ENCODE measurements at regions not wholly inside any gene's neighbourhood (a gene's known extent, or its start where the extent isn't known, plus 50 kb on each side); places are given as distances from the start of the nearest gene placed in this dataset.
"Not testable (repeated sequence)": the region's sequence is repeated elsewhere in the genome, so short reads cannot be mapped to it uniquely, and the experiment has no call there.

- H3K27ac Mint-ChIP-seq; ATAC-seq (replicated peaks); DNase-seq; H3K4me1 Mint-ChIP-seq; H3K36me3 Mint-ChIP-seq; H3K27me3 Mint-ChIP-seq; H3K4me3 Mint-ChIP-seq: not testable (repeated sequence)
- H3K9me3 Mint-ChIP-seq, result peaks cover 14 to 15% of the 10 kb centered on the region in 2 donors
Observed at GRCh38 chr1:125119566-125120205, 3934.9 kb downstream of the SRGAP2C start.

- not testable (repeated sequence) for H3K27ac Mint-ChIP-seq; H3K4me3 Mint-ChIP-seq; ATAC-seq (replicated peaks); H3K27me3 Mint-ChIP-seq; DNase-seq; H3K4me1 Mint-ChIP-seq; H3K36me3 Mint-ChIP-seq
- peaks cover 12 to 22% of the 10 kb centered on the region in 2 donors for H3K9me3 Mint-ChIP-seq
Observed at GRCh38 chr1:125122579-125122978, 3937.8 kb downstream of the SRGAP2C start.

All from stimulated activated naive B cell treated with anti-CD40 and anti-IgM and Interleukin-4, amounts not matched to agents 10 μg/mL and 1 μg/mL and 100 μg/mL, for 72 hours (primary cell).